ENCODE measurements at regions not wholly inside any gene's neighbourhood (a gene's known extent, or its start where the extent isn't known, plus 50 kb on each side); places are given as distances from the start of the nearest gene placed in this dataset.

GRCh38 chr4:24666816-24667477, 82.6 kb upstream of the DHX15 start:
- DNase-seq, result no peak

- no peak for DNase-seq
These were observed 84.6 kb upstream of the DHX15 start for GRCh38 chr4:24668956-24669355.

- DNase-seq, result no peak
These were observed 85.4 kb upstream of the DHX15 start for GRCh38 chr4:24669751-24670150.

- no peak for DNase-seq
These were observed 87.5 kb upstream of the DHX15 start for GRCh38 chr4:24671849-24672248.

- DNase-seq, result no peak
These were observed 88.5 kb upstream of the DHX15 start for GRCh38 chr4:24672880-24673279.

- DNase-seq, result peak; percentile 79
These were observed 89.9 kb upstream of the DHX15 start for GRCh38 chr4:24674279-24674678.

- peak; percentile 55 for DNase-seq
These were observed 91.5 kb upstream of the DHX15 start for GRCh38 chr4:24675721-24676389.

- no peak for DNase-seq
These were observed 93.6 kb upstream of the DHX15 start for GRCh38 chr4:24677909-24678308.

GRCh38 chr4:24680746-24681448, 96.5 kb upstream of the DHX15 start:
- DNase-seq, result peak; percentile 71

GRCh38 chr4:24683116-24683515, 98.8 kb upstream of the DHX15 start:
- peak; percentile 81 for DNase-seq

- peak; percentile 55 for DNase-seq
These were observed 102.7 kb upstream of the DHX15 start for GRCh38 chr4:24686866-24687692.

- DNase-seq, result no peak
These were observed 104.1 kb upstream of the DHX15 start for GRCh38 chr4:24688453-24688852.

GRCh38 chr4:24689212-24689611, 104.9 kb upstream of the DHX15 start:
- no peak for DNase-seq

GRCh38 chr4:24690436-24690835, 104.9 kb upstream of the SOD3 start:
- no peak for DNase-seq

GRCh38 chr4:24693636-24694035, 101.7 kb upstream of the SOD3 start:
- no peak for DNase-seq

GRCh38 chr4:24700118-24700517, 95.3 kb upstream of the SOD3 start:
- DNase-seq, result no peak

- no peak for DNase-seq
These were observed 93.7 kb upstream of the SOD3 start for GRCh38 chr4:24701683-24702082.

- DNase-seq, result no peak
These were observed 93.1 kb upstream of the SOD3 start for GRCh38 chr4:24702281-24702680.

- DNase-seq, result no peak
These were observed 92.1 kb upstream of the SOD3 start for GRCh38 chr4:24703298-24703697.

GRCh38 chr4:24704149-24704548, 91.2 kb upstream of the SOD3 start:
- no peak for DNase-seq

- DNase-seq, result no peak
These were observed 90.2 kb upstream of the SOD3 start for GRCh38 chr4:24705016-24705753.

- DNase-seq, result no peak
These were observed 81.8 kb upstream of the SOD3 start for GRCh38 chr4:24713604-24714003.

- no peak for DNase-seq
These were observed 75.8 kb upstream of the SOD3 start for GRCh38 chr4:24719615-24720014.

All from hematopoietic multipotent progenitor cell treated with erythropoietin and hydrocortisone succinate and interleukin-3 and kit ligand, for 4 days (in vitro differentiated cells).